T-helper 2 cell treated with Interferon-gamma antibody and Interleukin-4, amounts not matched to agents 5 μg/mL and 100 μg/mL, for 36 hours (primary cell): ENCODE measurements at regions not wholly inside any gene's neighbourhood (a gene's known extent, or its start where the extent isn't known, plus 50 kb on each side); places are given as distances from the start of the nearest gene placed in this dataset.

ENCODE experiments used
- DNase-seq: peaks from one replicate; pipeline ENCODE4 v3.0.0; 2021; ENCODE audit warnings: low spot score
- H3K27ac Mint-ChIP-seq: one replicate; pipeline ENCODE4 v1.8.0; 2021; ENCODE audit warnings: mild to moderate bottlenecking, mixed read lengths
- H3K27me3 Mint-ChIP-seq: one replicate; pipeline ENCODE4 v1.8.0; 2021; ENCODE audit warnings: low read depth, mixed read lengths
- H3K36me3 Mint-ChIP-seq: one replicate; pipeline ENCODE4 v1.8.0; 2021; ENCODE audit warnings: low read depth, mixed read lengths
- H3K4me1 Mint-ChIP-seq: one replicate; pipeline ENCODE4 v1.8.0; 2021; ENCODE audit warnings: low read depth, mixed read lengths
- H3K4me3 Mint-ChIP-seq: one replicate; pipeline ENCODE4 v1.8.0; 2022; ENCODE audit warnings: mild to moderate bottlenecking, moderate library complexity, mixed read lengths
- H3K9me3 Mint-ChIP-seq: one replicate; pipeline ENCODE4 v1.8.0; 2021; ENCODE audit warnings: mixed read lengths

GRCh38 chr1:186532466-186532865 lies 71.6 kb upstream of the PDC start:
- no peak overlapping the region for H3K4me3 Mint-ChIP-seq
- H3K4me1 Mint-ChIP-seq = no peaks in the 10 kb centered on the region
- no peak overlapping the region for H3K27ac Mint-ChIP-seq
- DNase-seq = no peak
- H3K9me3 Mint-ChIP-seq = no peaks in the 10 kb centered on the region
- no peaks in the 10 kb centered on the region for H3K36me3 Mint-ChIP-seq
- no peaks in the 10 kb centered on the region for H3K27me3 Mint-ChIP-seq

- no peaks in the 10 kb centered on the region for H3K4me1 Mint-ChIP-seq
- no peaks in the 10 kb centered on the region for H3K36me3 Mint-ChIP-seq
- no peaks in the 10 kb centered on the region for H3K9me3 Mint-ChIP-seq
- H3K4me3 Mint-ChIP-seq = no peak overlapping the region
- H3K27me3 Mint-ChIP-seq = no peaks in the 10 kb centered on the region
- H3K27ac Mint-ChIP-seq = no peak overlapping the region
- DNase-seq = no peak
Observed at GRCh38 chr1:186531561-186532165, 70.7 kb upstream of the PDC start.

- Mint-ChIP-seq H3K27ac (no peak overlapping the region), H3K9me3 (peaks cover 8% of the 10 kb centered on the region), H3K4me3 (no peak overlapping the region), H3K27me3 (no peaks in the 10 kb centered on the region), H3K36me3 (no peaks in the 10 kb centered on the region), H3K4me1 (no peaks in the 10 kb centered on the region)
- no peak for DNase-seq
Observed at GRCh38 chr1:186530109-186530508, 69.2 kb upstream of the PDC start.

- Mint-ChIP-seq H3K27me3 (no peaks in the 10 kb centered on the region), H3K4me1 (no peaks in the 10 kb centered on the region), H3K4me3 (no peak overlapping the region), H3K9me3 (peaks cover 16% of the 10 kb centered on the region), H3K27ac (no peak overlapping the region), H3K36me3 (no peaks in the 10 kb centered on the region)
- no peak for DNase-seq
Observed at GRCh38 chr1:186519982-186520381, 59.1 kb upstream of the PDC start.

- Mint-ChIP-seq H3K9me3 (peaks cover 10% of the 10 kb centered on the region), H3K27ac (no peak overlapping the region), H3K36me3 (no peaks in the 10 kb centered on the region), H3K27me3 (no peaks in the 10 kb centered on the region), H3K4me3 (no peak overlapping the region), H3K4me1 (no peaks in the 10 kb centered on the region)
- no peak for DNase-seq
Observed at GRCh38 chr1:186518822-186519381, 58.0 kb upstream of the PDC start.

- no peak for DNase-seq
- H3K27ac Mint-ChIP-seq = no peak overlapping the region
- no peaks in the 10 kb centered on the region for H3K4me1 Mint-ChIP-seq
- no peaks in the 10 kb centered on the region for H3K36me3 Mint-ChIP-seq
- H3K9me3 Mint-ChIP-seq = peaks cover 7% of the 10 kb centered on the region
- no peak overlapping the region for H3K4me3 Mint-ChIP-seq
- no peaks in the 10 kb centered on the region for H3K27me3 Mint-ChIP-seq
Observed at GRCh38 chr1:186518395-186518794, 57.5 kb upstream of the PDC start.

GRCh38 chr1:186514367-186514766 lies 53.5 kb upstream of the PDC start:
- H3K27ac Mint-ChIP-seq = no peak overlapping the region
- DNase-seq = no peak
- H3K27me3 Mint-ChIP-seq = peaks cover 4% of the 10 kb centered on the region
- H3K4me3 Mint-ChIP-seq = no peak overlapping the region
- peaks cover 3% of the 10 kb centered on the region for H3K4me1 Mint-ChIP-seq
- H3K9me3 Mint-ChIP-seq = peaks cover 4% of the 10 kb centered on the region
- no peaks in the 10 kb centered on the region for H3K36me3 Mint-ChIP-seq

GRCh38 chr1:186513526-186513925 lies 52.6 kb upstream of the PDC start:
- H3K36me3 Mint-ChIP-seq = no peaks in the 10 kb centered on the region
- no peak for DNase-seq
- no peak overlapping the region for H3K4me3 Mint-ChIP-seq
- H3K27me3 Mint-ChIP-seq = peaks cover 6% of the 10 kb centered on the region
- H3K9me3 Mint-ChIP-seq = peaks cover 5% of the 10 kb centered on the region
- peaks cover 3% of the 10 kb centered on the region for H3K4me1 Mint-ChIP-seq
- no peak overlapping the region for H3K27ac Mint-ChIP-seq

- DNase-seq = no peak
- peaks cover 6% of the 10 kb centered on the region for H3K27me3 Mint-ChIP-seq
- H3K36me3 Mint-ChIP-seq = no peaks in the 10 kb centered on the region
- peaks cover 3% of the 10 kb centered on the region for H3K4me1 Mint-ChIP-seq
- H3K9me3 Mint-ChIP-seq = peaks cover 5% of the 10 kb centered on the region
- no peak overlapping the region for H3K27ac Mint-ChIP-seq
- no peak overlapping the region for H3K4me3 Mint-ChIP-seq
Observed at GRCh38 chr1:186512698-186513457, 52.0 kb upstream of the PDC start.

GRCh38 chr1:186511761-186512637 lies 51.1 kb upstream of the PDC start:
- peaks cover 6% of the 10 kb centered on the region for H3K27me3 Mint-ChIP-seq
- no peak for DNase-seq
- H3K27ac Mint-ChIP-seq = no peak overlapping the region
- peaks cover 3% of the 10 kb centered on the region for H3K4me1 Mint-ChIP-seq
- no peaks in the 10 kb centered on the region for H3K36me3 Mint-ChIP-seq
- H3K4me3 Mint-ChIP-seq = peak overlapping the region; percentile 10
- H3K9me3 Mint-ChIP-seq = peaks cover 5% of the 10 kb centered on the region
